OCI-LY7 (cell line): ENCODE measurements at regions not wholly inside any gene's neighbourhood (a gene's known extent, or its start where the extent isn't known, plus 50 kb on each side); places are given as distances from the start of the nearest gene placed in this dataset.

Experiments
- BruUV-seq: library from RNA; stranded (reverse); fragments of 400-500 nt; replicated peaks from 2 replicates; lab custom pipeline; 2021; lab: Mats Ljungman, UMichigan
- CTCF ChIA-PET: fragments of 300-600 bp; sonication (Branson Sonifier 250); formaldehyde crosslinking; loops from one replicate; lab custom pipeline; 2022; ENCODE audit warnings: antibody characterized with exemption; ENCODE audit not compliant: unreplicated experiment; lab: Charles Lee
- POLR2A ChIA-PET: fragments of 300-600 bp; sonication (Branson Sonifier 250); formaldehyde crosslinking; loops from one replicate; lab custom pipeline; 2022; ENCODE audit warnings: antibody characterized with exemption; lab: Charles Lee
- DNase-seq: peaks from one replicate; pipeline ENCODE4 v3.0.0-alpha.2; 2015; ENCODE audit warnings: low spot score
- H2AFZ ChIP-seq: fragments of 200-600 bp; sonication (generic), shearing (Covaris generic); 2 replicates; pipeline ENCODE4 v1.6.1; 2014; ENCODE audit warnings: mild to moderate bottlenecking, antibody characterized with exemption, low read length, moderate library complexity
- H3K27ac ChIP-seq: fragments of 200-600 bp; sonication (generic); 2 replicates; pipeline ENCODE4 v1.5.1; 2014; ENCODE audit warnings: mixed run types, low read depth, mild to moderate bottlenecking, moderate library complexity, low read length, inconsistent platforms; ENCODE audit not compliant: poor library complexity, severe bottlenecking
- H3K36me3 ChIP-seq: fragments of 200-600 bp; sonication (generic); 2 replicates; pipeline ENCODE4 v1.6.1; 2014; ENCODE audit warnings: mild to moderate bottlenecking, antibody characterized with exemption, low read length, moderate library complexity, mixed read lengths; ENCODE audit not compliant: insufficient read depth
- H3K4me1 ChIP-seq: fragments of 200-600 bp; sonication (generic); 2 replicates; pipeline ENCODE4 v1.5.1; 2014; ENCODE audit warnings: mild to moderate bottlenecking, low read length; ENCODE audit not compliant: insufficient read depth, poor library complexity, severe bottlenecking
- H3K4me2 ChIP-seq: fragments of 200-600 bp; sonication (generic); 2 replicates; pipeline ENCODE4 v1.6.1; 2014; ENCODE audit warnings: mild to moderate bottlenecking, low read length
- H3K4me3 ChIP-seq: fragments of 200-600 bp; sonication (generic); 2 replicates; pipeline ENCODE4 v1.5.1; 2014; ENCODE audit warnings: mild to moderate bottlenecking, low read depth, low read length; ENCODE audit not compliant: poor library complexity, severe bottlenecking
- H3K79me2 ChIP-seq: fragments of 200-600 bp; sonication (generic); 2 replicates; pipeline ENCODE4 v1.6.1; 2016; ENCODE audit warnings: low read depth, mild to moderate bottlenecking, low read length, moderate library complexity, mixed read lengths; ENCODE audit not compliant: insufficient read depth
- H3K9me2 ChIP-seq: fragments of 200-600 bp; sonication (generic); 2 replicates; pipeline ENCODE4 v1.6.1; 2016; ENCODE audit warnings: mild to moderate bottlenecking, low read length, mixed read lengths; ENCODE audit not compliant: insufficient read depth
- H3K9me3 ChIP-seq: fragments of 200-600 bp; sonication (generic); 2 replicates; pipeline ENCODE4 v1.6.1; 2014; ENCODE audit warnings: mild to moderate bottlenecking, mixed run types, low read length, mixed read lengths
- H4K20me1 ChIP-seq: fragments of 200-600 bp; sonication (generic); 2 replicates; pipeline ENCODE4 v1.6.1; 2014; ENCODE audit warnings: mild to moderate bottlenecking, antibody characterized with exemption, low read length, moderate library complexity, mixed read lengths; ENCODE audit not compliant: insufficient read depth
- EZH2phosphoT487 ChIP-seq: fragments of 200-600 bp; sonication (generic); IDR thresholded peaks from 2 replicates; pipeline ENCODE4 v1.6.1; 2018; ENCODE audit warnings: low read depth, borderline replicate concordance, mild to moderate bottlenecking, mixed run types, antibody characterized with exemption, low read length, moderate library complexity, mixed read lengths
- intact Hi-C: fragments of 100-400 bp; cut with micrococcal nuclease; formaldehyde crosslinking; loops from one replicate; pipeline ENCODE4 v1.10.0; 2022; ENCODE audit not compliant: unreplicated experiment
- TF ChIP-seq, protein P1 (sequence below): fragments of 200-600 bp; sonication (generic); conservative IDR thresholded peaks from 2 replicates; pipeline ENCODE4 v1.5.1; 2014; ENCODE audit warnings: mild to moderate bottlenecking, antibody characterized with exemption, low read length, moderate library complexity, mixed read lengths

DNA sequence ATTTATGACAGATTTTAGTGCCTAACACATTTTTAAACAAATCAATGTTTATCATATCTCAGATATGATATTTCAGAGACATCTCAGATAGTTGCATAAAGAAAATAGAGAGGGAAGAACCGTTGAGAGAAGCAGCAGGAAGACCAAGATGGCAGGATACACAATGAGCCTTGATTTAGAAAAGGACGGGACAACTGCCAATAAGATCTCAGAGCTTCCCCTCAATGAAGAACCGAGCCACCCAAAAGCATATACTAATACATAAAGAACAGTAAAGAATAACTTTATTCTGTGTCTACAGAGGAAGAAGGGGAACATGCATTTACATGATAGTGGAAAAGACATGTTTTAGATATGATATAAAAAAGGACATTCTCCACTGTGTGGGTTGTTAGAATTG, 375.9 kb upstream of the SOX5 start:
- H3K27ac ChIP-seq: no peak overlapping the region
- H3K36me3 ChIP-seq: no peaks in the 10 kb centered on the region
- H3K79me2 ChIP-seq: no peaks in the 10 kb centered on the region
- H3K4me3 ChIP-seq: no peak overlapping the region
- no peaks in the 10 kb centered on the region for H3K9me3 ChIP-seq
- no peak overlapping the region for H2AFZ ChIP-seq
- intact Hi-C loops: no loop called here
- TF ChIP-seq EZH2phosphoT487: no peak
- TF ChIP-seq, protein P1, sequence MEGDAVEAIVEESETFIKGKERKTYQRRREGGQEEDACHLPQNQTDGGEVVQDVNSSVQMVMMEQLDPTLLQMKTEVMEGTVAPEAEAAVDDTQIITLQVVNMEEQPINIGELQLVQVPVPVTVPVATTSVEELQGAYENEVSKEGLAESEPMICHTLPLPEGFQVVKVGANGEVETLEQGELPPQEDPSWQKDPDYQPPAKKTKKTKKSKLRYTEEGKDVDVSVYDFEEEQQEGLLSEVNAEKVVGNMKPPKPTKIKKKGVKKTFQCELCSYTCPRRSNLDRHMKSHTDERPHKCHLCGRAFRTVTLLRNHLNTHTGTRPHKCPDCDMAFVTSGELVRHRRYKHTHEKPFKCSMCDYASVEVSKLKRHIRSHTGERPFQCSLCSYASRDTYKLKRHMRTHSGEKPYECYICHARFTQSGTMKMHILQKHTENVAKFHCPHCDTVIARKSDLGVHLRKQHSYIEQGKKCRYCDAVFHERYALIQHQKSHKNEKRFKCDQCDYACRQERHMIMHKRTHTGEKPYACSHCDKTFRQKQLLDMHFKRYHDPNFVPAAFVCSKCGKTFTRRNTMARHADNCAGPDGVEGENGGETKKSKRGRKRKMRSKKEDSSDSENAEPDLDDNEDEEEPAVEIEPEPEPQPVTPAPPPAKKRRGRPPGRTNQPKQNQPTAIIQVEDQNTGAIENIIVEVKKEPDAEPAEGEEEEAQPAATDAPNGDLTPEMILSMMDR: no peak
- ChIA-PET POLR2A (no interaction called here), CTCF (no interaction called here)
- H3K4me2 ChIP-seq: no peak overlapping the region
- no peaks in the 10 kb centered on the region for H3K9me2 ChIP-seq
- DNase-seq: no peak
- no TSS peak for BruUV-seq
- no peaks in the 10 kb centered on the region for H4K20me1 ChIP-seq
- H3K4me1 ChIP-seq: no peaks in the 10 kb centered on the region

DNA sequence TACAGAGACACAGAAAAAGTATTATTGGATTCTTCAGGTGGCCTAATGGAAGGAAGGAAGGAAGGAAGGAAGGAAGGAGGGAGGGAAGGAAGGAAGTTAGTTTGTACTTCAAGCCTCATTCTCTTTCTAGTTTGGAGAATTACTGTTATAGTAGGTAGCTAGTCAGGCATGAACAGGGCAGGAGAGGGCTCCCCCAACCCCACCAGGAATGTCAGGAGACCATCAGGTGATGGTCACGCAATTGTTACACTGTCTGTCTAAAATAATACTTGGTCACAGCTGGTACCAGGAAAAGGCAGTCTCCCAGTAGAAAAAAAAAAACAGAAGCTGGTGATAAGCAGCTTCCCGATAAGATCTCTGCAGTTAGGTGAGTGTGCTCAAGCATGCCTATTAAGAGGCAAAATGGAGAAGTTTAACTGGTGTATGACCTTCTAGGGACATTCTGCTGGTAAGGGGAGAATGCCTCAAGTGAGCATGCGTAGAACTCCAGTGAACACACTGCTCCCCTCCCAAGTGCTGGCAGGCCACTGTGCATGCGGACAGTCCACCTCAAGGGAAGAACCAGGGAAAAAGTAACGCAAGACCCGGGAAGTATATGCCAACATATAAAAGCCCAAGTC, 358.4 kb upstream of the SOX5 start:
- Histone ChIP-seq H3K4me1 (no peaks in the 10 kb centered on the region), H3K27ac (no peak overlapping the region), H3K79me2 (no peaks in the 10 kb centered on the region), H3K9me2 (no peaks in the 10 kb centered on the region), H3K9me3 (no peaks in the 10 kb centered on the region), H4K20me1 (no peaks in the 10 kb centered on the region), H2AFZ (no peak overlapping the region), H3K4me3 (no peak overlapping the region), H3K4me2 (no peak overlapping the region), H3K36me3 (no peaks in the 10 kb centered on the region)
- no peak for DNase-seq
- TF ChIP-seq, protein P1: no peak
- no peak for TF ChIP-seq EZH2phosphoT487
- ChIA-PET POLR2A (no interaction called here), CTCF (no interaction called here)
- no TSS peak for BruUV-seq
- intact Hi-C loops: no loop called here

DNA sequence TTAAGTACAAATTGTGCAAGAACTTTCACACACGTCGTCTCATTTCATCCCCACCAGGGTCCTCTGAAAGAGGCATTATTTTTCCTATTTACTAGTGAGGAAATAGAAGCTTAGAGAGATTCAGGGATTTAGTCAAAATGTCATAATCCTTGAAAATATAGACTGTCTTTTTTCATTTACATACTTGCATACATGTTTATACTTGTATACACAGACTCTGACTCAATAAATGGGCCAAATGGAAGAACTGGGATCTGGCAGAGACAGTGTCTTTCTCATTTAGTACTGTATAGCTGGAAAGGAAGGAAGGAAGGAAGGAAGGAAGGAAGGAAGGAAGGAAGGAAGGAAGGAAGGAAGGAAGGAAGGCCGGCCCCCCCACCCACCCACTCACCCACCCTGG, 357.7 kb upstream of the SOX5 start:
- H3K27ac ChIP-seq: no peak overlapping the region
- H3K9me3 ChIP-seq: no peaks in the 10 kb centered on the region
- DNase-seq: no peak
- TF ChIP-seq, protein P1: no peak
- no peak for TF ChIP-seq EZH2phosphoT487
- no peaks in the 10 kb centered on the region for H3K79me2 ChIP-seq
- H2AFZ ChIP-seq: no peak overlapping the region
- H3K4me2 ChIP-seq: no peak overlapping the region
- CTCF ChIA-PET: no interaction called here
- intact Hi-C loops: no loop called here
- H3K9me2 ChIP-seq: no peaks in the 10 kb centered on the region
- no peak overlapping the region for H3K4me3 ChIP-seq
- H3K4me1 ChIP-seq: no peaks in the 10 kb centered on the region
- no peaks in the 10 kb centered on the region for H3K36me3 ChIP-seq
- no peaks in the 10 kb centered on the region for H4K20me1 ChIP-seq
- POLR2A ChIA-PET: interaction anchor here (0.7 kb wide), 1 partner anchor 1633 kb away, joined by 3 read pairs; no protein-coding TSS in a partner anchor
- no TSS peak for BruUV-seq
